Lower leg skin (tissue), 4 donors: ENCODE measurements at regions not wholly inside any gene's neighbourhood (a gene's known extent, or its start where the extent isn't known, plus 50 kb on each side); places are given as distances from the start of the nearest gene placed in this dataset.
"Not testable (repeated sequence)": the region's sequence is repeated elsewhere in the genome, so short reads cannot be mapped to it uniquely, and the experiment has no call there.

Experiments used
- DNase-seq, 2 donors: peaks; one replicate each; pipeline ENCODE4 v3.0.0-alpha.2; 2019; ENCODE audit warnings: low spot score in 2 of 2
- H3K4me3 ChIP-seq: fragments of 200-600 bp; sonication (generic); 2 replicates; pipeline ENCODE4 v1.5.1; 2017; ENCODE audit warnings: mild to moderate bottlenecking, low read depth; ENCODE audit not compliant: poor library complexity, severe bottlenecking
- POLR2A ChIP-seq, 2 donors: fragments of 450-650 bp; IDR thresholded peaks; one replicate each; pipeline ENCODE4 v1.6.1; 2016 to 2017; ENCODE audit warnings: antibody characterized with exemption in 2 of 2, mild to moderate bottlenecking in 1 of 2, moderate library complexity in 1 of 2
- WGBS, 2 donors: methylation state at CpG; one replicate each; pipeline ENCODE4 v1.1.5; 2018; 5-methylcytosine and 5-hydroxymethylcytosine counted together
- intact Hi-C: fragments of 100-400 bp; cut with DNase I; formaldehyde crosslinking; loops from one replicate; pipeline ENCODE4 v1.15.0; 2023; ENCODE audit warnings: low total_unique reads
- TF ChIP-seq, protein P1 (sequence below), 3 donors: fragments of 450-650 bp; IDR thresholded peaks; one replicate each; pipeline ENCODE4 v1.5.1; 2016; ENCODE audit warnings: antibody characterized with exemption in 3 of 3, mild to moderate bottlenecking in 3 of 3, moderate library complexity in 2 of 3

DNA sequence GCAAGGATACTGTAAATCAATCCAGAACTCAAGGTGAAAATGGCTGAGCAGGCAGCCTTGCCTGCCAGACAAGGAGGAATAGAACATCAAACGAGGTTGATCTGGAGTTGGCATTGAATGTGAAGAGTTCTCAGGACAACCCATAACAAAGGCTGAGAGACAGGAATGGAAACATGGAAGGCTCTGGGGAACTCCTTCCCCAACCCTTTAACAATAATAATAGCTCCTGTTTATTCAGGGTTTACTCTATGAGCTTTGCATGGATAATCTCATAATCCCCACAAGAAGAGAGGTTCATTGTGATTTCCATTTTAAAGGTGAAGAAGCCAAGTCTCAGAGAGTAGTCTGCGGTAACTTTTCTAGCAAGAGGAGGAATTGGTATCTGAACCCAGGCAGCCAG lies 151.7 kb downstream of the SOD2 start:
- intact Hi-C loops = no loop called here
- H3K4me3 ChIP-seq = no peak overlapping the region
- TF ChIP-seq POLR2A (IDR thresholded peaks at IDR 0.05) = no peak
- TF ChIP-seq, protein P1, sequence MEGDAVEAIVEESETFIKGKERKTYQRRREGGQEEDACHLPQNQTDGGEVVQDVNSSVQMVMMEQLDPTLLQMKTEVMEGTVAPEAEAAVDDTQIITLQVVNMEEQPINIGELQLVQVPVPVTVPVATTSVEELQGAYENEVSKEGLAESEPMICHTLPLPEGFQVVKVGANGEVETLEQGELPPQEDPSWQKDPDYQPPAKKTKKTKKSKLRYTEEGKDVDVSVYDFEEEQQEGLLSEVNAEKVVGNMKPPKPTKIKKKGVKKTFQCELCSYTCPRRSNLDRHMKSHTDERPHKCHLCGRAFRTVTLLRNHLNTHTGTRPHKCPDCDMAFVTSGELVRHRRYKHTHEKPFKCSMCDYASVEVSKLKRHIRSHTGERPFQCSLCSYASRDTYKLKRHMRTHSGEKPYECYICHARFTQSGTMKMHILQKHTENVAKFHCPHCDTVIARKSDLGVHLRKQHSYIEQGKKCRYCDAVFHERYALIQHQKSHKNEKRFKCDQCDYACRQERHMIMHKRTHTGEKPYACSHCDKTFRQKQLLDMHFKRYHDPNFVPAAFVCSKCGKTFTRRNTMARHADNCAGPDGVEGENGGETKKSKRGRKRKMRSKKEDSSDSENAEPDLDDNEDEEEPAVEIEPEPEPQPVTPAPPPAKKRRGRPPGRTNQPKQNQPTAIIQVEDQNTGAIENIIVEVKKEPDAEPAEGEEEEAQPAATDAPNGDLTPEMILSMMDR (IDR thresholded peaks at IDR 0.05) = no peak
- 53 to 60% methylated on average over 2 of the region's 2 CpGs for WGBS, 2 donors
- no peak for DNase-seq

DNA sequence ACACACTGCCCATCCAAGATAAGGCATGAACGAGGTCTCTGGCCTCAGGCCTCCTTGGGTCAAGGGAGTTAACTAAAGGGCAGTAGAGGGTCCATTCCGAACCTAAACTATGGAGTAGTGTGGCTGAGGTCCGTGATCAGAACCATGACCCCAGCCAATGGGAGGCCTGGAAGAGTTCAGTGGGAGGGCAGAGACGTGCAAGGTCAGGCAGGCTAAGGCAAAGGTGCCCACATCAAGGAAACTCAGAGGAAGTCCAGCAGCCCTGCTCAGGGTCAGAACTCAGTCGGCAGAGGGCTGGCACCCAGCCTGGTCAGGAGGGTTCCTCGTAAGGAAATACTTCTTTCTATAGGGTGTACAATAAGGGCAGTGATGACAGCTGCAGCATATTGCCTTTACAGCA lies 152.2 kb downstream of the SOD2 start:
- intact Hi-C loops = no loop called here
- TF ChIP-seq, protein P1 (IDR thresholded peaks at IDR 0.05) = no peak
- TF ChIP-seq POLR2A (IDR thresholded peaks at IDR 0.05) = no peak
- no peak for DNase-seq
- 65 to 70% methylated on average over 6 of the region's 6 CpGs for WGBS, 2 donors
- no peak overlapping the region for H3K4me3 ChIP-seq

DNA sequence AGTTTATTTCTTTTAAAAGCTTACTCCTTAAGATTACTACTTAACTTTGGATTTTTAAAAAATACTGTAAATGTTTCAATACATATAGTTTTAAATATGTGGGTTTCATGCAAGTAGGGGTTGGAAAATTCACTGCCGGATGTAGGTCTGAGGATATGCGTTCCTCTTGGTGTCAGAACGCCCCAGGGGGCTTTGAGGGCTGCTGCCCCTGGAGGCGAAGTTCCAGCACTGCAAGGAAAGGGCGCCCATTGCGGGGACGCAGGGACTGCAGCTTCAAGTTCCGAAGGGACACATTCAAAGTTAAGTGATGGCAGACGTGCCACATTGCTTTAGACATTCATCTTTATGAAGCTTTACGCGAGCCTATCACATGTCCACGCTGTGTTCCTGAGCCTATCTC lies 152.9 kb downstream of the SOD2 start:
- no peak for DNase-seq
- no peak overlapping the region for H3K4me3 ChIP-seq
- no peak for TF ChIP-seq POLR2A (IDR thresholded peaks at IDR 0.05)
- TF ChIP-seq, protein P1 (IDR thresholded peaks at IDR 0.05) = no peak
- WGBS, 2 donors = 33 to 44% methylated on average over 12 of the region's 12 CpGs
- intact Hi-C loops = no loop called here

DNA sequence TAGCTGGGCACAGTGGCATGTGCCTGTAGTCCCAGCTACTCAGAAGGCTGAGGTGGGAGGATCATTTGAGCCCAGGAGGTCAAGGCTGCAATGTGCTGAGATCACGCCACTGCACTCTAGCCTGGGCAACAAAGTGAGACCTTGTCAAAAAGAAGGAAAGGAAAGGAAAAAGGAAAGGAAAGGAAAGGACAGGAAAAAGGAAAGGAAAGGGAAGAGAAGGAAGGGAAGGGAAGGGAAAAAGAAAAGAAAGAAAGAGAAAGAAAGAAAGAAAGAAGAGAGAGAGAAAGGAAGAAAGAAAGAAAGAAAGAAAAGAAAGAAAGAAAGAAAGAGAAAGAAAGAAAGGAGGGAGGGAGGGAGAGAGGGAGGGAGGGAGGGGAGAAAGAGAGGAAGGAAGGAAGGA lies 155.0 kb downstream of the SOD2 start:
- H3K4me3 ChIP-seq, intact Hi-C loops, DNase-seq: not testable (repeated sequence)
- WGBS, 2 donors = 97 to 100% methylated on average over 1 of the region's 1 CpG

DNA sequence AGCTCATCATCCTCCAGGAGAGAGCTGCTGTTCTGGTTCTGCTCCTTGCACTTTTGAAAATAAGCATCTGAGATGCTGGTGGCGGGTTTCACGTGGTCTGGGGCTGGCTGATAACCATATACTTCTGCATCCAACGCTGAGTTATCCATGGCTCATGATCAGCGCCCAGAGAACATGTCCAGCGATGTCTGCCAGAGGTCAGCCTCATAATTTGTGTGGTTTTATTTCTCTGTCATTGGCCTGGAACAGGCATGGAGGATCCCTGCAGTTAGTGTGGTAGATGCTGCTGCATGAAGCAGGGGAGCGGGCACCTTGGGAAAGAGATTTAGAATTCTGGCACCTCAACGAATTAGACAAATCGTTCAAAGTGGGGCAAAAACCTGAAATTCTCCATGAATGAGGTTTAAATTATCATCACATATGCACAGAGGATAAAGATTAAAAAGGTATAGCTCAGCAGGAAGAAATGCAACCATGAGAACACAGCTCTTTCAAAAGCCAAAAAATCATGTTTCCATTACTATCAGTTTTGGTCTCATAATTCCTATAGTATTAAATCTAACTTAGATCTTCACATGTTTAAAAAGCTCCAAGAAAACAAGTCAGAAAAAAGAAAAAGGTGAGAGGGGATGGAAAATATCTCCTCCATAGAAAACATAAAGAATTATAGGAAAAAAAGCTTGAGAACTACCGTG lies 157.2 kb downstream of the SOD2 start:
- intact Hi-C loops = no loop called here
- H3K4me3 ChIP-seq = no peak overlapping the region
- DNase-seq = no peak
- 80 to 83% methylated on average over 9 of the region's 9 CpGs for WGBS, 2 donors
- TF ChIP-seq, protein P1 (IDR thresholded peaks at IDR 0.05) = no peak
- TF ChIP-seq POLR2A (IDR thresholded peaks at IDR 0.05) = no peak

DNA sequence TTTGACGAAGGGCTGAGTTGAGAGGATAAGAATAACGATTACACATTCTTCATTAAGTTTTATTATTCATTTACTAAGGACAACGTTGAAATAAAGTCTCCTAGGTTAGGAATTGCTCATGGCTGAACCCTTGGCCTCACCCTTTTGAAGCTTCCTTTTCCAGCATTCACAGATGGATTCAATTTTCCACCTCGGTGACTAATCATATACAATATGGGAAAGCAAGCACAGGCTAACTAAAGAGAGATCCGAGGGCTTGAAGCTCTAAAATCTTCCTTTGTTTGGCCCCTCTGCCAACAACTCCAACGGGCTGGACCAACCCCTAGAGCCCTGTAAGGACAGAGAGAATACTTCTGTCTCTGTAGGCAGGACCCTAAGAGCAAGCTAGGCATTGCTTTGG lies 159.5 kb downstream of the SOD2 start:
- intact Hi-C loops = no loop called here
- H3K4me3 ChIP-seq = no peak overlapping the region
- WGBS, 2 donors = 49 to 61% methylated on average over 6 of the region's 6 CpGs
- TF ChIP-seq, protein P1 (IDR thresholded peaks at IDR 0.05) = no peak
- no peak for TF ChIP-seq POLR2A (IDR thresholded peaks at IDR 0.05)
- no peak for DNase-seq
